Nephron progenitor cell (in vitro differentiated cells): ENCODE measurements at regions not wholly inside any gene's neighbourhood (a gene's known extent, or its start where the extent isn't known, plus 50 kb on each side); places are given as distances from the start of the nearest gene placed in this dataset.
"Not testable (repeated sequence)": the region's sequence is repeated elsewhere in the genome, so short reads cannot be mapped to it uniquely, and the experiment has no call there.

Experiments used
- DNase-seq: peaks from one replicate; pipeline ENCODE4 v3.0.0; 2021
- H3K27ac Mint-ChIP-seq: 2 replicates; pipeline ENCODE4 v1.8.0; 2021; ENCODE audit warnings: mild to moderate bottlenecking, moderate library complexity, mixed read lengths
- H3K27me3 Mint-ChIP-seq: 2 replicates; pipeline ENCODE4 v1.8.0; 2021; ENCODE audit warnings: mild to moderate bottlenecking, low read depth, mixed read lengths; ENCODE audit not compliant: poor library complexity
- H3K36me3 Mint-ChIP-seq: 2 replicates; pipeline ENCODE4 v1.8.0; 2021; ENCODE audit warnings: low read depth, mixed read lengths
- H3K4me1 Mint-ChIP-seq: 2 replicates; pipeline ENCODE4 v1.8.0; 2021; ENCODE audit warnings: mixed read lengths
- H3K4me3 Mint-ChIP-seq: 2 replicates; pipeline ENCODE4 v1.8.0; 2021; ENCODE audit warnings: mild to moderate bottlenecking, moderate library complexity, mixed read lengths
- H3K9me3 Mint-ChIP-seq: 2 replicates; pipeline ENCODE4 v1.8.0; 2021; ENCODE audit warnings: mild to moderate bottlenecking, moderate library complexity, mixed read lengths
- TF ChIP-seq, protein P1 (sequence below): fragments of 200-600 bp; sonication (generic); IDR thresholded peaks from 2 replicates; pipeline ENCODE4 v1.5.0; 2021; ENCODE audit warnings: antibody characterized with exemption

DNA sequence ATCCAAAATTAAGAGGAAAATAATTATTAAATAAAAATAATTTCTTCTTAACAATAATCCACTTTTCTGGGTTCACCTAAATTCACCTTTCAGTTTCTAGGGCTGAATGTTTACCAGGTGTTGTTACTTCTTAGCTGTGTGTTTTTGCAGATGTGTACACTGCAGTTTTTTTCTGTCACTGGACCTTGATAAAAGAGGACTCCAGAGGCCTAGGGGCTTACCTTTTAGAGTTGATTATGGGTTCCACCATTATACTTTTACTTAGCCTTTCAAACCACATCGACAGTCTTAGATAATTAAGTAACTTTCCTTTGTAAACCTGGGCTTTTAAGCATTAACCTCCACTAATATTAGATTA, 766.5 kb downstream of the BCKDHB start:
- Mint-ChIP-seq H3K27me3 (peaks cover 3% of the 10 kb centered on the region), H3K27ac (no peak overlapping the region), H3K36me3 (no peaks in the 10 kb centered on the region), H3K9me3 (no peaks in the 10 kb centered on the region), H3K4me1 (no peaks in the 10 kb centered on the region), H3K4me3 (no peak overlapping the region)
- TF ChIP-seq, protein P1, sequence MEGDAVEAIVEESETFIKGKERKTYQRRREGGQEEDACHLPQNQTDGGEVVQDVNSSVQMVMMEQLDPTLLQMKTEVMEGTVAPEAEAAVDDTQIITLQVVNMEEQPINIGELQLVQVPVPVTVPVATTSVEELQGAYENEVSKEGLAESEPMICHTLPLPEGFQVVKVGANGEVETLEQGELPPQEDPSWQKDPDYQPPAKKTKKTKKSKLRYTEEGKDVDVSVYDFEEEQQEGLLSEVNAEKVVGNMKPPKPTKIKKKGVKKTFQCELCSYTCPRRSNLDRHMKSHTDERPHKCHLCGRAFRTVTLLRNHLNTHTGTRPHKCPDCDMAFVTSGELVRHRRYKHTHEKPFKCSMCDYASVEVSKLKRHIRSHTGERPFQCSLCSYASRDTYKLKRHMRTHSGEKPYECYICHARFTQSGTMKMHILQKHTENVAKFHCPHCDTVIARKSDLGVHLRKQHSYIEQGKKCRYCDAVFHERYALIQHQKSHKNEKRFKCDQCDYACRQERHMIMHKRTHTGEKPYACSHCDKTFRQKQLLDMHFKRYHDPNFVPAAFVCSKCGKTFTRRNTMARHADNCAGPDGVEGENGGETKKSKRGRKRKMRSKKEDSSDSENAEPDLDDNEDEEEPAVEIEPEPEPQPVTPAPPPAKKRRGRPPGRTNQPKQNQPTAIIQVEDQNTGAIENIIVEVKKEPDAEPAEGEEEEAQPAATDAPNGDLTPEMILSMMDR = no peak
- DNase-seq = no peak

DNA sequence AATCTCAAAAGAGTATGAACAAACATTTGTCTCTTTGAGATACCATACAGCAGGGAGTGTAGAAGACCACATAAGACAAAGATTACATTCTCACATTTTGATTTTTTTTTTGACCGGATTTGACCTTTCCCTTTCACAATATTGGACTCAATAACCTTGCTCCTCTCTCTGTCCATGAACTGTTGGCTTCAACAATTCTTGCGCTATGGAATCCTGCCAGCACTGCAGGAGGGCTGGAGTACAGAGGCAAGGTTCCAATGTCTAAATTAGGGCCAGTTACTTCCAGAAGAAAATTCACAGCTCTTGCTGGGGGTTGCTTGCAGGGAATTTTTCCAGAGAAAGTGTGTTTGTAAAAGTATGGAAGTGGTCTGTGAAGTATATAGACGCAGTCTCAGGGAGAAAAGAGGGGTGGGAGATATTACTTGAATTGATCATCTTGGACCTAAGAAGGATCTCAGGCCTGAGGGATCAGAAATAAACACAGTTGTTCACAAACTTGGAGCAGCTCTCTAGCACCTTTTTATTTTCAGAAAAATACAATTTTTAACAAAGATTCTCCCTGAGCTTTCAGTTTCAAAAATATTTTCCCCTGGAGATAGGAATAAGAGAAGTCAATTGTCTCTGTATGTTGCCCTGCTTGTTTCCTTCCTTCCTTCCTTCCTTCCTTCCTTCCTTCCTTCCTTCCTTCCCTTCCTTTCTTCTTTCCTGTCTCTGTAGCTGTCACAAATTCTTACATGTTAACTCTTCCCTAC, 765.9 kb downstream of the BCKDHB start:
- no peak for DNase-seq
- Mint-ChIP-seq H3K27me3 (peaks cover 3% of the 10 kb centered on the region), H3K9me3 (no peaks in the 10 kb centered on the region), H3K4me1 (no peaks in the 10 kb centered on the region), H3K4me3 (no peak overlapping the region), H3K36me3 (no peaks in the 10 kb centered on the region), H3K27ac (no peak overlapping the region)
- TF ChIP-seq, protein P1 = no peak

DNA sequence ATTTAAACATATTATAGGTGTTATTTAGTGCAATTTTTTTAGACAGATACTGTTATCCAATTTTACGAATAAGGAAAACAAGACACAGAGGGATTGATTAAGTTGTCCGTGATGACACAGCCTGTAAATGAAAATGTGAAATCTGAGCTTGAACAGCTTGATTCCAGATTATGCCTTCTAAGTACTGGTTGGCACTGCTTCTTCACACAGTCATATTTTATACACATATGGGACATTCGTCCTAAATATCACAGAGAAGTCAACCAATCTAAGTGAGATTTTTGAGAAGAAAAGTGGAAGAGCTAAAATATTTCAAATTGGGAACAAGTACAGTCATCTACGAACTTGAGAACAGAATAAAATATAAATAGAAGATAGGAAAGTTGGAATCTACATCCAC, 756.3 kb downstream of the BCKDHB start:
- H3K4me3 Mint-ChIP-seq = no peak overlapping the region
- no peak overlapping the region for H3K27ac Mint-ChIP-seq
- no peaks in the 10 kb centered on the region for H3K4me1 Mint-ChIP-seq
- no peak for DNase-seq
- no peaks in the 10 kb centered on the region for H3K36me3 Mint-ChIP-seq
- TF ChIP-seq, protein P1 = no peak
- no peaks in the 10 kb centered on the region for H3K9me3 Mint-ChIP-seq
- H3K27me3 Mint-ChIP-seq = no peaks in the 10 kb centered on the region

DNA sequence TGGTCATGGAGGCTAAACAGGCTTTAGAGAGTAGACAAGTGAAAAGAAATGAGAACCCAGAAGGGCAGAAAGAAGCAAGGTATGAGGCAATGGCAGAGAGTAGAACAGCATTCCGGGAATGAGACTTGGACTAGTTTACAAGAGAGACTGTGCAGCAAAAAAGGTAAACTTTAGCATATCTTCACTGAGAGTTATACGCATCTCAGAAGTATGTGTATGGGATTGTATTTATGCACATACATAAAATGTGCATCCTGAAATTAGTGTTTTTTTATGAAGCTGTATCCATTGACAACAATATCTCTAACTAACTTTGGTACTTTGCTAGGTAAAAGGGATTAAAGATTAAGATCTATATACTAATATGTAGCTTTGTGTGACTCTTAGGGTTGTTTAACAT, 753.6 kb downstream of the BCKDHB start:
- Mint-ChIP-seq H3K4me1 (no peaks in the 10 kb centered on the region), H3K4me3 (no peak overlapping the region), H3K36me3 (no peaks in the 10 kb centered on the region), H3K9me3 (peaks cover 9% of the 10 kb centered on the region), H3K27ac (no peak overlapping the region), H3K27me3 (no peaks in the 10 kb centered on the region)
- no peak for DNase-seq
- TF ChIP-seq, protein P1 = no peak

DNA sequence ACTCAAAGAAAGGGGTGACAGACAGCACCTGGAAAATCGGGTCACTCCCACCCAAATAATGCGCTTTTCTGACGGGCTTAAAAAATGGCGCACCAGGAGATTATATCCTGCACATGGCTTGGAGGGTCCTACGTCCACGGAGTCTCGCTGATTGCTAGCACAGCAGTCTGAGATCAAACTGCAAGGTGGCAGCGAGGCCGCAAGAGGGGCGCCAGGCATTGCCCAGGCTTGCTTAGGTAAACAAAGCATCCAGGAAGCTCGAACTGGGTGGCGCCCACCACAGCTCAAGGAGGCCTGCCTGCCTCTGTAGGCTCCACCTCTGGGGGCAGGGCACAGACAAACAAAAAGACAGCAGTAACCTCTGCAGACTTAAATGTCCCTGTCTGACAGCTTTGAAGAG, 741.5 kb downstream of the BCKDHB start:
- not testable (repeated sequence) for H3K4me1 Mint-ChIP-seq

DNA sequence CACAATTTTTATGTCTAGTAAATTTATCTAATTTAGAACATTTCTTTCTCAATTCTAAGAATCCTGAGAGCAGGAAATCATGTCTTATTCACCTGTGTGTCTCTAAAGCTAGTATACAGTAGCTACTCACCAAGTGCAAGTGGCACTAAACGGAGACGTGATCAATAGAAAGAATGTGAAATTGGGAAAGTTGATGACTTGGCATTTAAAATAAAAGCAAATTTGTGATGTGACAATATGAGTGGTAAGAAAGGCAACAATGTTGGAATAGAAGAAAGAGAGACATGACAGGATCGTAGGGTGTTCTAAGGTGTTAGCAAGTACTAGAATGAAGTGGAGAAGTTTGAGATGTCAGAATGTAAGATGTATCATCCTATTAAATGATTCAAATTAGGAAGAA, 725.9 kb downstream of the BCKDHB start:
- Mint-ChIP-seq H3K4me1 (peaks cover 6% of the 10 kb centered on the region), H3K4me3 (no peak overlapping the region), H3K36me3 (no peaks in the 10 kb centered on the region), H3K27ac (no peak overlapping the region), H3K27me3 (no peaks in the 10 kb centered on the region), H3K9me3 (peaks cover 4% of the 10 kb centered on the region)
- DNase-seq = no peak
- TF ChIP-seq, protein P1 = no peak

More for the DNA sequence above, 741.5 kb downstream of the BCKDHB start:
- DNase-seq, H3K36me3 Mint-ChIP-seq, H3K4me3 Mint-ChIP-seq, H3K27ac Mint-ChIP-seq, H3K27me3 Mint-ChIP-seq: not testable (repeated sequence)
- H3K9me3 Mint-ChIP-seq = peaks cover 41% of the 10 kb centered on the region
